ENCODE measurements at regions not wholly inside any gene's neighbourhood (a gene's known extent, or its start where the extent isn't known, plus 50 kb on each side); places are given as distances from the start of the nearest gene placed in this dataset.

DNA sequence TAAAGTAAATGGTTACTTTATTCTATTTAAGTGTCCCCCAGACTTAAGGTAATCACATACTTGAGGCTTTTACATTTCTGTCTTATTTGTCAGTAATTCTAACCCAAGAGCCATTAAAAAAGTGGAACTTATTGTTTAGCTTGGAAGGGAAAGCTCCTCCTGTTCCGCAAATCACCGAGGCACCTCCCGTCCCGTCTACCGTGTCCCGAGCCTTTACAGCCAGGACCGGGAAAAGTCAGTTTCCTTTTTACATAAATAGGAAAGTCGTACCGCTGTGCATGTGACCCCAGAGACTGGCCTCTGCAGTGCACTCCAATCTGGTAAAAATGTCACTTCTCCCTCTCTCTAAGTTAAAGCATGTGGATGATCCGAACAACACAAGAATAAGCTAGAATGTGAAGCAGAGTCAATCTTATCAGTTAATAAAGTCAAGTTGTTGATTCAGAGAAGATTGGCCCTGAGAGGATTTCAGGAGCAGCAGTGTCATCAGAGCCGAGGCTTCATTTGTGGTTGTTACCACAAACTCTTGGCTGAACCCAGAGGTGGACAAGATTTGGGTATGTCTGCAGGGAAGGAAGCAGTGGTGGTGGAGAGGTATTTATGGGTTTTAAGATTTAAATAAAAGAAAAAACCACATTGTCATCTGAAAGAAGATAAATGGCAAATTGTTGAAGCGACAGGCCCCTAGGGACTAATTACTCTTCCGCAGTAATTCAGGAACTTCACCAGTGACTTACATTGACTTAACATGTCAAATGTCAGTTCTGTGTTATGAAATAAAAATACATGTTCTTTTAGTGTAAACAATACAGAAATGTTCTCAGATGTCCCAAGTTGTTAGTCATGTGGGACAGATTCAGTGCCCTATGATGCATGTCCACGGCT, 316.6 kb upstream of the ZNF32 start:
- Histone ChIP-seq H3K36me3 (ENCODE audit: control insufficient read depth in 1 of 2, insufficient read depth in 2 of 2, low read length in 2 of 2) (no peaks in the 10 kb centered on the region), H3K9me3 (ENCODE audit: control insufficient read depth in 1 of 2, low read length in 2 of 2) (no peaks in the 10 kb centered on the region), H3K4me3 (ENCODE audit: low read depth in 1 of 2, low read length in 2 of 2) (no peak overlapping the region), H3K4me1 (ENCODE audit: control insufficient read depth in 1 of 2, insufficient read depth in 2 of 2, low read length in 2 of 2) (peaks cover 0 to 3% of the 10 kb centered on the region in 2 donors), H3K27me3 (ENCODE audit: control insufficient read depth in 1 of 2, insufficient read depth in 2 of 2, low read length in 2 of 2) (no peaks in the 10 kb centered on the region), H3K9ac (ENCODE audit: low read depth in 1 of 2, low read length in 2 of 2) (no peak overlapping the region), H3K27ac (ENCODE audit: low read depth, low read length) (no peak overlapping the region)

DNA sequence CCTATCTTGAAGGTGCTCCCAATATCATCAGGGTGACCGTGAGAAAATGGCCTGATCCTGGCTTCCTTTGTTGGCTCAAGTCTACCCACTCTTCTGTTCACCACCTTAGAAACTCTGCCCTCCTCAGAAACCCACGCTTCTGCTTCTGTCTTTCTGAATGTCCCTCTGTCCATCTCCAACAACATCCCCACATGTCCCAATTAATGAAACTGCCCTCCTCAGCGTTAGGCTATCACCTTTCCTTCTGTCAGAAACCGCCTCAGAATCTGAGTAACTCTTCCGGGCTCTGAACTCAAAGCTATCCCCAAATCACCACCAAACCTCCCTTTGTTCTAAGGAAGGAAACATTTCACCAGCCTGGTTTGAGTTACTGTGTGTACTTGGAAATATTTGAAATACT, 315.8 kb upstream of the ZNF32 start:
- no peak overlapping the region for H3K4me3 ChIP-seq (ENCODE audit: low read depth in 1 of 2, low read length in 2 of 2)
- peaks cover 0 to 3% of the 10 kb centered on the region in 2 donors for H3K4me1 ChIP-seq (ENCODE audit: control insufficient read depth in 1 of 2, insufficient read depth in 2 of 2, low read length in 2 of 2)
- H3K9ac ChIP-seq (ENCODE audit: low read depth in 1 of 2, low read length in 2 of 2): no peak overlapping the region
- no peaks in the 10 kb centered on the region for H3K27me3 ChIP-seq (ENCODE audit: control insufficient read depth in 1 of 2, insufficient read depth in 2 of 2, low read length in 2 of 2)
- H3K36me3 ChIP-seq (ENCODE audit: control insufficient read depth in 1 of 2, insufficient read depth in 2 of 2, low read length in 2 of 2): no peaks in the 10 kb centered on the region
- no peaks in the 10 kb centered on the region for H3K9me3 ChIP-seq (ENCODE audit: control insufficient read depth in 1 of 2, low read length in 2 of 2)
- H3K27ac ChIP-seq (ENCODE audit: low read depth, low read length): no peak overlapping the region

DNA sequence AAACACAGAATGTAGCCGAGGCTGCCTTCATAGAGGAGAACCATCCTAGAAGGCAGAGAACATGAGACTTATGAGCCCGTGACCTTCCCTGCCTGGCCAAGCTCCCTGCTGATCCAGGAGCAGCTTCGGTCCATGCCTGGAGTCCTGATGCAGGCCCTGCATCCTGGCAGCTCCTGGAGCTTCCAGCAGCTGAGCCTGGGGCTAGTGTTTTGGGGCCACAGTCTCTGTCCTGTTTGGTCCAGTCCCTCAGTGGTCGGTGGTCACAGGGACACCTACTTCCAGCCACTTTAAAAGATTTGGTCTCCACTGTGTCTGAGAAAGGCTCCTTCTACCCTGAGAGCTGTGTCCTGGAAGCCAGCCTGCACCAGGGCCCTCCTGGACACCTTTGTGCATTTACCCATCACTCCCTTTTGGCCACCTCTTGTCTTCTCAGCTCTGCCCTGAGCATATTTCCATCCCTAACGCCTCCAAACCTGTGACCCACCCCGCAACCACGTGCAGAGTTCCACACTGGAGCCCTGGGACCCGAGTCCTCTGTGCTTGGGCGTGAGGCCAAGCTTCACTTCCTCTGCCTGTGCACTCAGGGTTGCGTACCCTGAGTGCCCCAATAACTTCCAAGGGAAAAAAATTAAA, 315.2 kb upstream of the ZNF32 start:
- no peaks in the 10 kb centered on the region for H3K27me3 ChIP-seq (ENCODE audit: control insufficient read depth in 1 of 2, insufficient read depth in 2 of 2, low read length in 2 of 2)
- no peak overlapping the region for H3K4me3 ChIP-seq (ENCODE audit: low read depth in 1 of 2, low read length in 2 of 2)
- H3K36me3 ChIP-seq (ENCODE audit: control insufficient read depth in 1 of 2, insufficient read depth in 2 of 2, low read length in 2 of 2): no peaks in the 10 kb centered on the region
- no peak overlapping the region for H3K9ac ChIP-seq (ENCODE audit: low read depth in 1 of 2, low read length in 2 of 2)
- no peaks in the 10 kb centered on the region for H3K9me3 ChIP-seq (ENCODE audit: control insufficient read depth in 1 of 2, low read length in 2 of 2)
- no peak overlapping the region for H3K27ac ChIP-seq (ENCODE audit: low read depth, low read length)
- peaks cover 0 to 3% of the 10 kb centered on the region in 2 donors for H3K4me1 ChIP-seq (ENCODE audit: control insufficient read depth in 1 of 2, insufficient read depth in 2 of 2, low read length in 2 of 2)

DNA sequence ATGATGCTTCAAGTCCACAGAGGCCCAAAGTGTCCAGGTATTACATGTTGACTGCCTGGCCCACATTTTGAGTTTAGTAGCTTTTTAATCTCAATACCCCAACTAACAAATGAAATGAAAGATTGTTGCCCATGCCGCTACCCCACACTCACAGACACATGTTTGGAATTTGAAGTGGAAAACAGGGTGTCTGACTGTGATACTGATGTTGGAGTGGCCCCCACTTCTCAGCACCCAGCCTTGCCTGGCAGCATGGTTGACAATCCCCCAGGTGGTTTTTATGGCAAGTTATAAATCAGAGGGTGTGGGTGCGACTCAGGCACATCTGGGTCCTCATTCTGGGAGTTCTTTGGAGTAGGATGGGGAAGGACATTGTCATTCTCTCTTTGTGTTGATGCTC, 314.7 kb upstream of the ZNF32 start:
- no peaks in the 10 kb centered on the region for H3K27me3 ChIP-seq (ENCODE audit: control insufficient read depth in 1 of 2, insufficient read depth in 2 of 2, low read length in 2 of 2)
- H3K4me1 ChIP-seq (ENCODE audit: control insufficient read depth in 1 of 2, insufficient read depth in 2 of 2, low read length in 2 of 2): peaks cover 0 to 3% of the 10 kb centered on the region in 2 donors
- no peaks in the 10 kb centered on the region for H3K9me3 ChIP-seq (ENCODE audit: control insufficient read depth in 1 of 2, low read length in 2 of 2)
- H3K27ac ChIP-seq (ENCODE audit: low read depth, low read length): no peak overlapping the region
- H3K4me3 ChIP-seq (ENCODE audit: low read depth in 1 of 2, low read length in 2 of 2): no peak overlapping the region
- H3K9ac ChIP-seq (ENCODE audit: low read depth in 1 of 2, low read length in 2 of 2): no peak overlapping the region
- H3K36me3 ChIP-seq (ENCODE audit: control insufficient read depth in 1 of 2, insufficient read depth in 2 of 2, low read length in 2 of 2): no peaks in the 10 kb centered on the region

DNA sequence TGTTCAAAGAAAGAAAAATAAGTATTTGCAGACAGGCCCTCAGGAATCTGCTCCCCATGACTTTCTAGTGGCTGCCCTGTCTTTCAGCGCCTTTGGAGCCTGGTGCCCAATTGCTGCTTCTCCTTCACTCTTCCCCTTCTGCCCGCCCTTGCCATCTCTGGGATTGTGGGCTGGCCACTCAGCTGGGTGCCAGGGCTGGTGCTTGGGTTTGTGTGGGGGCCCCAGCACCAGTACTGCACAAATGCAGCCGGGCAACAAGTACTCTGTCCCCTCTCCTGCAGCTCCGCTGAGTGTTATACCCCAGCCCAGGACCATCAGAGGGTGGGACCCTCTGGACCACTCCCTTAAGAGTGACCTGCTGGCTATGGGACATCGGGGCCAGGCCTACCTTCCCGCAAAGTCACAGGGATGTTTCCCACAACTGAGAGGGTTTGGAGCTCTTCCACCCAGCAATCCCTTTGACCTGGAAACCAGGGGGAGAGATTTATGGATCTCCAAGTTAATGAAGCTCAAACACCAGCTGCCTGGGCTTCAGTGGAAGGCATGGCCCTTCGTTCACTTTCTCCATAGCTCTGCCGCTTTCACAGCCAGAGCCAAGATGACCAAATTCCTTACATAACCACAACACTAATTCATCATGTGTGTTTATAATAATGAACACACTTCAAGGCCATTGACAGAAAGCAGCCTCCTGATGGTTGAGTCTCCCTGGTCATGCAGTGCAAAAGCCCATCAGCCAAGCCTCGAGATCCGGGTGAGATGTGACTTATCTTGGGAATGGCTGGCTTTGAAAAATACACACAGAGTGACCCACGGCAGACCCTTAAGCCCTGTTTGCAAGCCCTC, 313.9 kb upstream of the ZNF32 start:
- Histone ChIP-seq H3K4me1 (ENCODE audit: control insufficient read depth in 1 of 2, insufficient read depth in 2 of 2, low read length in 2 of 2) (peaks cover 0 to 3% of the 10 kb centered on the region in 2 donors), H3K9me3 (ENCODE audit: control insufficient read depth in 1 of 2, low read length in 2 of 2) (no peaks in the 10 kb centered on the region), H3K36me3 (ENCODE audit: control insufficient read depth in 1 of 2, insufficient read depth in 2 of 2, low read length in 2 of 2) (no peaks in the 10 kb centered on the region), H3K27ac (ENCODE audit: low read depth, low read length) (no peak overlapping the region), H3K9ac (ENCODE audit: low read depth in 1 of 2, low read length in 2 of 2) (no peak overlapping the region), H3K4me3 (ENCODE audit: low read depth in 1 of 2, low read length in 2 of 2) (no peak overlapping the region), H3K27me3 (ENCODE audit: control insufficient read depth in 1 of 2, insufficient read depth in 2 of 2, low read length in 2 of 2) (no peaks in the 10 kb centered on the region)

DNA sequence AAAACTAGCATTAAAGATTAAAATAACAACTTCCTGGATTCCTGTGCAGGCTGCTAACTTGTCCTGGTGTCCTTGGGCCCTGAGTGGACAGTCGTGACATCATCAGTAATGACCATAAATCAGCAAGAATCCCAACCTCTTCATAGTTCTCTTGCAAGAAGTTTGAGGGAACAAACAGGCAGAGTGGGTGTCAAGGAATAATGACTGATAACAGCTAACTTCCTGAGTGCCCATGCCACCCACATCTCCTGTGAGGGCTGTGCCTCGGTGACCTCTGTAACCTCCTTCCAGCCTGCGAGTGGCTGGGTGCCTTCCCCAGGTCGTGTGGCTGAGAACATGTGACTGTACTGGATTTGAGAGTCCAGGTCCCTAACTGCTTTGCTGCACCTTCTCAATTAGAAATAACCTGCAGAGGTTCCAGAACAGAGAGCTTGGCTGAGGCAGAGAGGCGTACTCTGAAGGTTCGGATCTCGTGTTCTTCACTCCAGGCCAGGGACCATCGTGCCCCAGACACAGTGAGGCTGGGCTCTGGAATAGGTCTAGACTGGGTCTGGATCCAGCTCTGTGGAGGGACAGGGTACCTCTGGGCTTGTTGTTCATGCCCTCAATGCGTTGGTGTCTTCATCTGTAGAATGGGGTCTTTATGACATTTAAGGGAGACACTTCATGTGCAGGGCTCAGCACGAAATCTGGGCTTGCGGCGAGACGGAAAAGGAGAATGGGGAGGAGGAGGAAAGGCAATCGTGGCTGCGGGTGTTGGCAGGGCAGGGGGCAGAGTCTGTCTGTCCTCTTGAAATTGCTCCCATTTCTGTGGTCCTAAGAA, 313.1 kb upstream of the ZNF32 start:
- H3K27me3 ChIP-seq (ENCODE audit: control insufficient read depth in 1 of 2, insufficient read depth in 2 of 2, low read length in 2 of 2): no peaks in the 10 kb centered on the region
- no peak overlapping the region for H3K27ac ChIP-seq (ENCODE audit: low read depth, low read length)
- peaks cover 0 to 3% of the 10 kb centered on the region in 2 donors for H3K4me1 ChIP-seq (ENCODE audit: control insufficient read depth in 1 of 2, insufficient read depth in 2 of 2, low read length in 2 of 2)

DNA sequence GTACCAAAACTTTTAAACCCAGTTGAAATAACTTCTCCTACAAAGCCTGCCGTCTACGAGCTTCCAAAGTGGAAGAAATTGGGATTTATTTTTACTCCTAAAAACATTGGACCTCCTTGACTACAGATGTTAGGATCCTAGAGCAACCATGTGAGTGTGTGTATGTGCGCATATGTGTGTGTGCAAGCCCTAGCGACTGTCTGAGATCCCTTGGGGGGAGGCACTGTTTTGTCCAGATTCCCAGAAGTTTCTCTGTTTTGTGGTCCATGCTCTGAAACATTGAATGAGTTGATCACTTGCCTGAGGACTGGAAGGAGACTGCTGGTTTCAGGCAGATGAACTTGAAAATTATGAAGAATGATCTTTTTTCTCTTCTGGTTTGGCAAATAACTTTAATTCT, 312.3 kb upstream of the ZNF32 start:
- no peak overlapping the region for H3K27ac ChIP-seq (ENCODE audit: low read depth, low read length)
- H3K27me3 ChIP-seq (ENCODE audit: control insufficient read depth in 1 of 2, insufficient read depth in 2 of 2, low read length in 2 of 2): no peaks in the 10 kb centered on the region
- peaks cover 0 to 3% of the 10 kb centered on the region in 2 donors for H3K4me1 ChIP-seq (ENCODE audit: control insufficient read depth in 1 of 2, insufficient read depth in 2 of 2, low read length in 2 of 2)
- no peak overlapping the region for H3K9ac ChIP-seq (ENCODE audit: low read depth in 1 of 2, low read length in 2 of 2)
- H3K4me3 ChIP-seq (ENCODE audit: low read depth in 1 of 2, low read length in 2 of 2): no peak overlapping the region
- H3K36me3 ChIP-seq (ENCODE audit: control insufficient read depth in 1 of 2, insufficient read depth in 2 of 2, low read length in 2 of 2): no peaks in the 10 kb centered on the region
- H3K9me3 ChIP-seq (ENCODE audit: control insufficient read depth in 1 of 2, low read length in 2 of 2): no peaks in the 10 kb centered on the region

More for the DNA sequence above, 313.1 kb upstream of the ZNF32 start:
- Histone ChIP-seq H3K9ac (ENCODE audit: low read depth in 1 of 2, low read length in 2 of 2) (no peak overlapping the region), H3K36me3 (ENCODE audit: control insufficient read depth in 1 of 2, insufficient read depth in 2 of 2, low read length in 2 of 2) (no peaks in the 10 kb centered on the region), H3K9me3 (ENCODE audit: control insufficient read depth in 1 of 2, low read length in 2 of 2) (no peaks in the 10 kb centered on the region), H3K4me3 (ENCODE audit: low read depth in 1 of 2, low read length in 2 of 2) (no peak overlapping the region)

DNA sequence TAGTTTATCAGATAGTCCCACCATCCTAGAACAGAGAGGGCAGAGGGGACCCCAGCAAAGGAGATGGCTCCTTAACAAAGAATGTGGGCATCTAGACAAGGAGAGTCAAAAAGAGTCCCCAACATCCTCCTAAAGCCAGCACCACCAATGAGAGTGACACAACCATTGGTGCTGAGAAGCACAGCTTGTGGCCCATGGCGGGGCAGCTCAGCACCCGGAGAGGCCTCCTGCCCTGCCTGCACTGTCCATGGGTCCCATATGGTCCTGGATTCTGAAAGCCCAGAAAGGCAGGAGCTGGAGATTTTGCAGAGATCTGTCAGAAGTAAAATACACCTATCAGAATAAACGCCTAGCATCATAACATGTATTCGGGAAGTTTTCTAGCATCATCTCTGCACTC, 311.8 kb upstream of the ZNF32 start:
- Histone ChIP-seq H3K27me3 (ENCODE audit: control insufficient read depth in 1 of 2, insufficient read depth in 2 of 2, low read length in 2 of 2) (no peaks in the 10 kb centered on the region), H3K27ac (ENCODE audit: low read depth, low read length) (no peak overlapping the region), H3K4me3 (ENCODE audit: low read depth in 1 of 2, low read length in 2 of 2) (no peak overlapping the region), H3K4me1 (ENCODE audit: control insufficient read depth in 1 of 2, insufficient read depth in 2 of 2, low read length in 2 of 2) (peaks cover 0 to 3% of the 10 kb centered on the region in 2 donors), H3K9ac (ENCODE audit: low read depth in 1 of 2, low read length in 2 of 2) (no peak overlapping the region), H3K9me3 (ENCODE audit: control insufficient read depth in 1 of 2, low read length in 2 of 2) (no peaks in the 10 kb centered on the region), H3K36me3 (ENCODE audit: control insufficient read depth in 1 of 2, insufficient read depth in 2 of 2, low read length in 2 of 2) (no peaks in the 10 kb centered on the region)

DNA sequence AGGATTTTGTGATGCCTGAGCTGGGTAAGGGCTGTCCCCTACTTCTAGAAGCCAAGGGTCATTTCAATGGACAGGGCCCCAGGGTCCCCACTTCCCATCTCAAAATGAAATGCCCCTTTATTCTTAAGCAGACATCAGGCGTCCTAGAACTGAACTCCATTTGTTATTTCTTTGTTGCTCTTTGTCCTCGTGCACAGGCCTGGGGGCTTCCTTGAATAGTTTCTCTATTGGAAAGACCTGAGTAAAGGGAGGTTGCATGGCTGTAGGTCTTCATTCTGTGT, 311.4 kb upstream of the ZNF32 start:
- no peak overlapping the region for H3K27ac ChIP-seq (ENCODE audit: low read depth, low read length)

More for the DNA sequence above, 311.4 kb upstream of the ZNF32 start:
- H3K9me3 ChIP-seq (ENCODE audit: control insufficient read depth in 1 of 2, low read length in 2 of 2): no peaks in the 10 kb centered on the region
- H3K27me3 ChIP-seq (ENCODE audit: control insufficient read depth in 1 of 2, insufficient read depth in 2 of 2, low read length in 2 of 2): no peaks in the 10 kb centered on the region
- H3K4me1 ChIP-seq (ENCODE audit: control insufficient read depth in 1 of 2, insufficient read depth in 2 of 2, low read length in 2 of 2): peaks cover 0 to 3% of the 10 kb centered on the region in 2 donors
- no peak overlapping the region for H3K9ac ChIP-seq (ENCODE audit: low read depth in 1 of 2, low read length in 2 of 2)
- H3K4me3 ChIP-seq (ENCODE audit: low read depth in 1 of 2, low read length in 2 of 2): no peak overlapping the region
- H3K36me3 ChIP-seq (ENCODE audit: control insufficient read depth in 1 of 2, insufficient read depth in 2 of 2, low read length in 2 of 2): no peaks in the 10 kb centered on the region
